Stimulated activated naive CD4-positive, alpha-beta T cell (primary cell): ENCODE measurements at regions not wholly inside any gene's neighbourhood (a gene's known extent, or its start where the extent isn't known, plus 50 kb on each side); places are given as distances from the start of the nearest gene placed in this dataset.
A peak's percentile ranks its signal among the peaks of the same experiment; 100 is the strongest.
"Not testable (repeated sequence)": the region's sequence is repeated elsewhere in the genome, so short reads cannot be mapped to it uniquely, and the experiment has no call there.

Experiments
- DNase-seq, 6 experiments: peaks; one replicate each; lab custom pipeline; 2025; lab: John Stamatoyannopoulos, UW

GRCh38 chr1:182159443-182159842 lies 97.9 kb upstream of the ZNF648 start:
- DNase-seq = no peak

DNA sequence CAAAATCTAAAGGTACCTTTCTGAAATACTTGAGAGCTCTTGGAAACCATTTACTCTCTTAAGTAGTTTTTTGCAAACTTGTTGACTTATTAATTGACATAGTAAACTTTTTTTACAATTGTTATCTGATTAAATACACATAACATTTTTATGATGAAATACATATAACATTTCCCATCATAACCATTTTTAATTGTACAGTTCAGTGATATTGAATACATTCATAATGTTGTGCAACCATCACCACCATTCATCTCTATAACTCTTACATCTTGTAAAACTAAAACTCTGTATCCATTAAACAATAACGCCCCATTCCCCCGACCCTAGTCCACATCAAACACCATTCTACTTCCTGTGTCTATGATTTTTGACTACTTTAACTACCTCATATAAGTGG lies 95.7 kb upstream of the ZNF648 start:
- DNase-seq = no peak

GRCh38 chr1:182154425-182154824 lies 92.9 kb upstream of the ZNF648 start:
- not testable (repeated sequence) for DNase-seq

DNA sequence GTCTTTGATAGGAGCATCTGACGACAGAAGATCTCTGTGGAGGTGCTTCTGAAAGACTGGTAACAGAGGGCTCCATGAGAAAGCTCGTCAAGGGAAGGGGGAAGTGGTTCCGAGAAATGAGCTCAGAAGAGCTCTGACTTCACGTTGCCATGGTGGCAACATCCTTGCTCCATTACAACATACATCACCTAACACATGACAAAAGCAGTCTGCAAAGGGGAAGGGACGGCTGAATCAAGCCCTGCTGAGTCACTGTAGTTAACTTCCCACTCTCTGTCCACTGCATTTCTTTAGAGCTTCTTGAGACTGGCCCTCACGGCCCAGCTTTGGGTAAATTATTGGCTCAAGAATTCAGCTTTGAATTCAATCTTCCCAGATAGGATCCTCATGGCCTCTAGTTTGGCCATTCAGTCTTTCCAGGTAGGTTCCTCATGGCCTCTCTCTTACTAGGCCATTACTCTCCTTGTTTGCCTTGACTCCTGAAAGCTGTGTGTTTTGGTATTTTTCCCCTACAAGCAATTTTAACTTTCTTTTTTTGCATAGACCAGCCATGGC lies 88.0 kb upstream of the ZNF648 start:
- peak in 1 of 6 experiments; percentile 30 for DNase-seq

DNA sequence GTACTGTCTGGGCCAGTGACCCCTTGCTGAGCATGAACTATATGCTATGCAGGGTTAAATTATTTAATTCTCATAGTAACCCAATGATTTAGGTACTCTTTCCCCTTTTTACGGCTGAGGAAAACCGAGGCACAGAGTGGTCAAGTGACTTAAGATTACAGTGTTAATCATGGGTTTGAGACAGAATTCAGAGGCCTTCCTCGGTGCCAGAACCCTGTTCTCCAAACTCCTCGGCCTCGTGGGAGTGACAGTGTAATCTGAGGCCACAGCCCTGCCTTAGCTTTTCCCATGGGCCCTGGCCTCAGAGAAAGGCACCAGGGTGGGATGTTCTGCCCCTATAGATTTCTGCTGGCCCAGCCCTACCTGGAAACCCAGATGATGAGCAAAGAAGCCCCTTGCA lies 86.4 kb upstream of the ZNF648 start:
- DNase-seq = no peak

DNA sequence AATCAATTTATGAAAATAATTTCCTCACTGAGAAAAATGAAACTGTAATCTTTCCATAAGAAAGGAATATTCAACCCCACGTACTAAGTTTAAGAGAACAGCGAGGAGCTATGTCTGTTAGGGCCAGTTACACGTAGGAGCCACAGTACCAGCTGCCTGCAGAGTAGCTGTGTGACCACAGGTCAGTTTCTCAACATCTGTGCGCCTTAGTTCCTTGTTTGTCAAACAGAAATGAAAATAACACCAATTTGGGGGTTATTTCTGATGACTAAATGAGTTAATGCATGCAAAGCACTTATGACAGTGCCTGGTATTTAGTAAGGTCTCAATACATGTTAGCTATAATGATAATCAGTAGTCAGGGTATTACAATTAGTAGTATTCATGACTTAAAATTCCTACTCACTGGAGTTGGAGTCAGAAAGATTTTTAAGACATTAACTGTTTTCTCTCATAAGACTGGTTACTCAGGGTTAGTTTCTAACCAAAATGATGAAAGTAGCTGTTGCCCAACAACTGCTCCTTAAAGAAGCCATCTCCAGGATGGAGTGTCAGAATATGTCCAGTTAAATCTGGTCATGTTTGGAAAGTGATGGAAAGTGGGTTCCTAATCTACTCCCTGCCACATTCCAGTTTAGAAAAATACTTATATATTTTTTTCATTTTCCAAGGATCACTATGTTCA lies 85.8 kb upstream of the ZNF648 start:
- DNase-seq = no peak

- no peak for DNase-seq
Measured at GRCh38 chr1:182146286-182146685, 84.8 kb upstream of the ZNF648 start.

DNA sequence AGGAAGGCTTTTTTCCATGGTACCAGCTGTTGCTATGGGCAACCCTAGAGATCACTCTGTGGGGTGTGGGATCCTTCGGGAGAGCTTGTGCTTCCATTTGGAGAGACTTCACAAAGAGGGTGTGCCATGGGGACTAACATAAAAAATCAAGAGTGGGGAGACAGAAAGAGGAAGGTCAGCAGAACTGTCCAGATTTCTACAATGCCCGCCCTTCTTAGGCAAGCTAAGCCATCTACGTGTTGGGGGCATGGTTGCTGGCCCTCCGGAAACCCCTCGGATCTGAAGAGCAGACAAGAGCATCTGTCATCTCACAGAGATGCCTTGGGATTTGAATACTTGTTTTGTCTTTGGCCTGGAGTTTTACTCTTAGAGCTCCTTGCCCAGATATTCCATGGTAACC lies 83.9 kb upstream of the ZNF648 start:
- DNase-seq = no peak

- DNase-seq = no peak
Measured at GRCh38 chr1:182144646-182145030, 83.1 kb upstream of the ZNF648 start.

GRCh38 chr1:182143825-182144645 lies 82.5 kb upstream of the ZNF648 start:
- DNase-seq = no peak

DNA sequence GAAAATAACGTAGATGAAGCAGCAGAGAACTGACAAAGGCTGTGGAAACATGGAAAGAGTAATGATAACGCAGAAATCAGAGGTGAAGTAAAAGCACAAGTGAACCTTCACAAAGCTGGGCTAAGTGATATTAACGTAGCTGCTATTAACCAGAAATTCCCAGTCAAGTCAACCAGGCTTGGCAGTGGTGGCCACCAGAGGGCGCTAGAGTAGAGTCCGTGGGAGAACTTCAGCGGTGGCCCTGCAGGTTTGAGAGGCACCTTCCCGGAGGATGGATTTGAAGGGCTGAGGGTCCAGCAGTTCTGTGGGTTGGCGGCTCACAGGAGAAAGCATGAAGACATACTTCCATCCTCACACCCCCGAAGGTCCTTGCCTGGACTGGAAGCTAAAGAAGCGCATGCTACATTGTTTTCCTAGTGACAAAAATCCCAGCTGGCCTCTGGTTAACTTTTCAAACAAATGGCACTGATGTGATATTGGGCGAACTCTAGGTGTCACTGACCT lies 81.7 kb upstream of the ZNF648 start:
- peak; percentile 44 to 88 (median 79) for DNase-seq

DNA sequence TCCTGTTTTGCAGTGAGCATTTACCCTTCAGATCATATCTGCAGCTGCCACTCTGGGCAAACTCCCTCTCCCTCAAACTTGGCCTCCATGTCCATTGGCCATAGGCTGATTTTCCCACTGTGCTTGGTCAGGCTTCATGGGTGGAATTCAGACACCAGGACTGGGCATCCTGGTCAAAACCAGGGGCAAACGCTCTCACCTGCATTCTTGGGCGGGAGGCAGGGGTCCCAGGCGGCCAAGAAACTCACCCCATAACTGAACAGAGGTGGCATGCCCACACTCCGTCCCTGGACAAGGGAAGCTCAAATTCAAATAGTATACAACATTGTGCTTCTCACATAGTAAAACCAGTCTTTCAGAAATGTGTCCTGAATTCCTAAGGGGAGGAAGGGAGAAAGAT lies 81.1 kb upstream of the ZNF648 start:
- DNase-seq = no peak

- no peak for DNase-seq
Measured at GRCh38 chr1:182141040-182141439, 79.5 kb upstream of the ZNF648 start.

DNA sequence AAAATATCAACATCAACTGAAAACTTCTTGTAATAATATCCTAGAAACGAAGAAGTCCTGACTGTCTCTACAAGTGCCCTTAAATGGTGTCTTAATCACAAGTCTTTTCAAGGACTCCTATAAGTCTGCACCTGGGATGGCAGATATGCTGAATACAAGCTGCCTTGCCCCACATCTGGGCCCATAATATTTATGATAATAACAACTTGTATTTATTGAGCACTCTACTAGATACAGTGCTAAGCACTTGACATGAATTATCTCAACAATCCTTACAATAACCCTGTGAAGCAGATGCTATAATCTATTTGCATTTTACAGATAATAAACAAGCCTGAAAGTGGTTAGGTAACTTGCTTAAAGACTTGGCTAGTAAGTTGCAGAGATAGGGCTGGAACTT lies 78.0 kb upstream of the ZNF648 start:
- DNase-seq = no peak

- DNase-seq = no peak
Measured at GRCh38 chr1:182137546-182137945, 76.0 kb upstream of the ZNF648 start.

- DNase-seq = no peak
Measured at GRCh38 chr1:182135946-182136345, 74.4 kb upstream of the ZNF648 start.

- no peak for DNase-seq
Measured at GRCh38 chr1:182134257-182134656, 72.7 kb upstream of the ZNF648 start.

DNA sequence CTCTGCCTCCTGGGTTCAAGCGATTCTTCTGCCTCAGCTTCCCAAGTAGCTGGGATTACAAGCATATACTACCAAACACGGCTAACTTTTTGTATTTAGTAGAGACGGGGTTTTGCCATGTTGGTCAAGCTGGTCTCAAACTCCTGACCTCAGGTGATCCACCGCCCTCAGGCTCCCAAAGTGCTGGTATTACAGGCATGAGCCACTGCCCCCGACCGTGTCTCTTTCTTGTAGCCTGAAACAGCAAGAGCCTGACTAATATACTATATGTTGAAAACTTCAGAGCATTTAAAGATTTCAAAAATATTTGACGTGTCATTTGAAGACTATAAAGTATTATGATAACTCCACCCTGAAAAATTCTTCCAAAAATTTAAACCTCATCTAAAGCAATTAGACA lies 71.7 kb upstream of the ZNF648 start:
- no peak for DNase-seq

- no peak for DNase-seq
Measured at GRCh38 chr1:182129398-182129797, 67.9 kb upstream of the ZNF648 start.

DNA sequence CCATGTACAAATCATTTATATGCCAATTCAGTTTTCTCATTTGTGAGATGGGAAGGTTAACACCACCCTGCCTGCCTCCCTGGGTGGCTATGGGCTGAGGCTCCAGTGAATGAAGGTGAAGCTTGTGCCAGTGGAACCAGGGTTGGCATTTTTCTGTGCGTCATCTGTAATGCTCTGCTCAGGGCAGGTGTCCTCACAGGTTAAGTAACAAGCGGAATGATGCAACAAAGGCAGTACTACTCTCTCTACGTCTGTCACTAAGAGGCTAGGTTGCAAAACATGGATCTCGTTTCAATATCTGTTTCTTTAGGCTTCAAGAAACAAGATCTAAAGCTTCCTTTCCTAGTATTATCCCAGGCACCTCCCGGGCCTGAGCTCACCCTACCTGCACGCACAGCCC lies 67.0 kb upstream of the ZNF648 start:
- DNase-seq = no peak

GRCh38 chr1:182127656-182128055 lies 66.1 kb upstream of the ZNF648 start:
- DNase-seq = no peak

GRCh38 chr1:182126272-182126800 lies 64.8 kb upstream of the ZNF648 start:
- DNase-seq = no peak

GRCh38 chr1:182122913-182123260 lies 61.4 kb upstream of the ZNF648 start:
- no peak for DNase-seq
